GM13976 (cell line): ENCODE measurements at regions not wholly inside any gene's neighbourhood (a gene's known extent, or its start where the extent isn't known, plus 50 kb on each side); places are given as distances from the start of the nearest gene placed in this dataset.

ENCODE experiments used
- DNase-seq: peaks from one replicate; pipeline ENCODE4 v3.0.0; 2012; ENCODE audit warnings: low spot score
- in situ Hi-C: fragments of 300-500 bp; cut with MboI; formaldehyde crosslinking; loops from one replicate; pipeline ENCODE4 v1.12.0; 2022; ENCODE audit warnings: low sequenced_read_pairs, mixed read lengths, inconsistent platforms; ENCODE audit not compliant: unreplicated experiment
- TF ChIP-seq, protein P1 (sequence below): IDR thresholded peaks from 2 replicates; pipeline ENCODE4 v1.5.1; 2012; ENCODE audit warnings: borderline replicate concordance, mild to moderate bottlenecking; ENCODE audit not compliant: insufficient read depth; ENCODE audit errors: extremely low read depth, missing control alignments, control extremely low read depth

DNA sequence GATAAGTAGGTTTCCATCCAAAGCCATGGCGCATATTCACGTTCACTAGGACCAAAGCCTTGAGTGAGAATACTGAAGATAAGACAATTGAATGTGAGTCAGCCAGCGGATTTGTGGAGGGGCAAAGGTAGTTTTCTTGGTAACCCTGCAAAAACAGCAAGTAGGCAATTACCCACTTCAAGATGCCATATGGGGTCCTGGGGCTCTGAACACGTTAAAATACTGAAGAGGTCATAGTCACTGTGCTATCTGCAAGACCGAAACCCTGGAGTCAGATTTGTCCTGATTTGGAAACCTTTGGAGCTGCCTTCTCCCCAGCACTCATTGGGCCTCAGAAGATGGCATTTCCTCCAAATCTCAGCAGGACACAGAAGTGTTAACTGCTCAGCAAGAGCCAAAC, 646.9 kb upstream of the LMCD1 start:
- TF ChIP-seq, protein P1, sequence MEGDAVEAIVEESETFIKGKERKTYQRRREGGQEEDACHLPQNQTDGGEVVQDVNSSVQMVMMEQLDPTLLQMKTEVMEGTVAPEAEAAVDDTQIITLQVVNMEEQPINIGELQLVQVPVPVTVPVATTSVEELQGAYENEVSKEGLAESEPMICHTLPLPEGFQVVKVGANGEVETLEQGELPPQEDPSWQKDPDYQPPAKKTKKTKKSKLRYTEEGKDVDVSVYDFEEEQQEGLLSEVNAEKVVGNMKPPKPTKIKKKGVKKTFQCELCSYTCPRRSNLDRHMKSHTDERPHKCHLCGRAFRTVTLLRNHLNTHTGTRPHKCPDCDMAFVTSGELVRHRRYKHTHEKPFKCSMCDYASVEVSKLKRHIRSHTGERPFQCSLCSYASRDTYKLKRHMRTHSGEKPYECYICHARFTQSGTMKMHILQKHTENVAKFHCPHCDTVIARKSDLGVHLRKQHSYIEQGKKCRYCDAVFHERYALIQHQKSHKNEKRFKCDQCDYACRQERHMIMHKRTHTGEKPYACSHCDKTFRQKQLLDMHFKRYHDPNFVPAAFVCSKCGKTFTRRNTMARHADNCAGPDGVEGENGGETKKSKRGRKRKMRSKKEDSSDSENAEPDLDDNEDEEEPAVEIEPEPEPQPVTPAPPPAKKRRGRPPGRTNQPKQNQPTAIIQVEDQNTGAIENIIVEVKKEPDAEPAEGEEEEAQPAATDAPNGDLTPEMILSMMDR, result no peak
- DNase-seq, result no peak
- in situ Hi-C loops, result no loop called here

DNA sequence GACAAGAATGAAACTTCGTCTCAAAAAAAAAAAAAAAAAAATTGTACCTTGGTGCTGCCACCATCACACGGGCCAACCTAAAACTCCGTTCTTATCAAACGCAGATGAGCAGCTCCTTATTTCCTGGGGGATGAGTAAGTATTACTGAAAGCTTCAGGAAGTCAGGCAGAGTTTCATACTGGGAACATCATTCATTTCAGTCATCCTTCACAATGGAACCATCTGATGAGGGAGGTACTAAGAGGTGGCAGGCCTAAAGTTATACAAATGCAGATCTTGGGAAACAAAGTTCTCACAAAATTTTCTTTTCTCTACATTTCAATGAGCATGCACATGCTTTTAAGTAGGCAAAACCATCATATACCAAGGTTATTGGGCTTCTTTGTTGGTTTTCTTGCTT, 636.0 kb upstream of the LMCD1 start:
- in situ Hi-C loops, result no loop called here
- DNase-seq, result no peak
- TF ChIP-seq, protein P1, result no peak

- TF ChIP-seq, protein P1, result no peak
- in situ Hi-C loops, result no loop called here
- DNase-seq, result no peak
These were observed 634.0 kb upstream of the LMCD1 start for GRCh38 chr3:7867587-7867986.

DNA sequence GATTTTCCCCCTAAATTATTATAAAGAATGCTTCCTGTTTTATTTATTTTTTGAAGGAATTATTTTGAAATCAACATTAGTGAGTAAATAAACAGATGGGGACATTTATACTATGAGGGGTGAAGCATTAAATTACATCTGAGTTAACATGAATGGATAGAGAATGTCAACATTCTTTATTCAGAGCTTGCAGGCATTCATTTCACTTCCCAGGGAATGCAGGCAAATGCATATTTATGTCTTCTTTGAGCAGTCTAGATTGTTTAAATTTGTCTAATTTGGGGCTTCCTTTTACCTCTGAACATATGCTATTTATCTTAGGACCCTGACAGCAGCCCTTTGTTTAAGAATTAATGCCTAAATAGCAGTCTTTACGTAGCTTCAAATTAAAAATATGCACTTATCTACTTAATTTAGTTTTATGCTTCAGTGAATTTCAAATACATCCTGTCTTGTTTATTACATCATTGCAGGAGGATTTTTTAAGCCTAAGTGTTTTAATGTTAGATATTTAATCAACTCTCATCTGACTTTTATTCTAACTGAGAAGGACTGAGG, 630.5 kb upstream of the LMCD1 start:
- TF ChIP-seq, protein P1, result no peak
- no peak for DNase-seq
- in situ Hi-C loops, result no loop called here

DNA sequence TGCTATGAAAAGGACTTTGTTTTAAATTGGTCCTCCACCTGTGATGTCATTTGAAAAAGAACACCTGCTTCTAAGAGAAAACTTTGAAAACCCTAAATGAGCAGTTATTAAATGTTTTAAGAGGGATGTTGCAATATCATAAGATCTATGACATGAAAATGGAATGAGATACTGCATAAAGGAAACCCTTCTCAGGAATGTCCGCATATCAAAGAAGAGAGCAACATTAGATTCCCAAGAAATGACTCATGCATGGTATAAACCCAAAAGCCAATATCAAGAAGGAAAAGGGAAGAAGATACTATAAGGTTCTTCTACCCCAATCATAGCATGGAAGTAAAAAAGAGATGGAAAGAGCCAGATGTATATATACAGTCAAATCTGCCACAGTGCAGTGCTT, 627.5 kb upstream of the LMCD1 start:
- TF ChIP-seq, protein P1, result no peak
- in situ Hi-C loops, result no loop called here
- no peak for DNase-seq

GRCh38 chr3:7875925-7876324, 625.7 kb upstream of the LMCD1 start:
- in situ Hi-C loops, result no loop called here
- DNase-seq, result no peak
- TF ChIP-seq, protein P1, result no peak
